GM10266 (cell line): ENCODE measurements at regions not wholly inside any gene's neighbourhood (a gene's known extent, or its start where the extent isn't known, plus 50 kb on each side); places are given as distances from the start of the nearest gene placed in this dataset.

Experiments
- DNase-seq: peaks from one replicate; pipeline ENCODE4 v3.0.0; 2012; ENCODE audit errors: extremely low spot score
- TF ChIP-seq, protein P1 (sequence below): IDR thresholded peaks from 2 replicates; pipeline ENCODE4 v1.5.1; 2012; ENCODE audit warnings: mild to moderate bottlenecking, low read depth; ENCODE audit not compliant: control insufficient read depth, insufficient read depth; ENCODE audit errors: missing control alignments

DNA sequence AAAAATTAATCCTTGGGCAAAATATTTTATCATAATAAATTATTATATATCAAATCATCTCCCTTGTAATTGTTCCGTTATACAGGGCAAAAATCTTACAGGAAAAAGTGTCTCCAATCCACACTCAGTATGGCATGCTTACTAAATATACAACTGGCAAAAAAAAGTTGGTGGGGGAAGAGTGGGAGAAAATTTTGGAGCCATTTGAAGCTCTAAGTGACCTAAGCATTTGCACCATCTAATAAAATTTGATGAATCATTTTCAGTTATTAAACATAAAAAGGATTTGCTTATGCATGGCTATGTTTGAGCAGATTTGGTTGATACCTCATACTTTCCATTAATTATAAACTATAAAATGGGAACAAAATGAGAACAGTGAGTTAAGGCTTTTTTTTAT is 68.1 kb upstream of the FAM9C start:
- TF ChIP-seq, protein P1, sequence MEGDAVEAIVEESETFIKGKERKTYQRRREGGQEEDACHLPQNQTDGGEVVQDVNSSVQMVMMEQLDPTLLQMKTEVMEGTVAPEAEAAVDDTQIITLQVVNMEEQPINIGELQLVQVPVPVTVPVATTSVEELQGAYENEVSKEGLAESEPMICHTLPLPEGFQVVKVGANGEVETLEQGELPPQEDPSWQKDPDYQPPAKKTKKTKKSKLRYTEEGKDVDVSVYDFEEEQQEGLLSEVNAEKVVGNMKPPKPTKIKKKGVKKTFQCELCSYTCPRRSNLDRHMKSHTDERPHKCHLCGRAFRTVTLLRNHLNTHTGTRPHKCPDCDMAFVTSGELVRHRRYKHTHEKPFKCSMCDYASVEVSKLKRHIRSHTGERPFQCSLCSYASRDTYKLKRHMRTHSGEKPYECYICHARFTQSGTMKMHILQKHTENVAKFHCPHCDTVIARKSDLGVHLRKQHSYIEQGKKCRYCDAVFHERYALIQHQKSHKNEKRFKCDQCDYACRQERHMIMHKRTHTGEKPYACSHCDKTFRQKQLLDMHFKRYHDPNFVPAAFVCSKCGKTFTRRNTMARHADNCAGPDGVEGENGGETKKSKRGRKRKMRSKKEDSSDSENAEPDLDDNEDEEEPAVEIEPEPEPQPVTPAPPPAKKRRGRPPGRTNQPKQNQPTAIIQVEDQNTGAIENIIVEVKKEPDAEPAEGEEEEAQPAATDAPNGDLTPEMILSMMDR, result no peak
- no peak for DNase-seq

DNA sequence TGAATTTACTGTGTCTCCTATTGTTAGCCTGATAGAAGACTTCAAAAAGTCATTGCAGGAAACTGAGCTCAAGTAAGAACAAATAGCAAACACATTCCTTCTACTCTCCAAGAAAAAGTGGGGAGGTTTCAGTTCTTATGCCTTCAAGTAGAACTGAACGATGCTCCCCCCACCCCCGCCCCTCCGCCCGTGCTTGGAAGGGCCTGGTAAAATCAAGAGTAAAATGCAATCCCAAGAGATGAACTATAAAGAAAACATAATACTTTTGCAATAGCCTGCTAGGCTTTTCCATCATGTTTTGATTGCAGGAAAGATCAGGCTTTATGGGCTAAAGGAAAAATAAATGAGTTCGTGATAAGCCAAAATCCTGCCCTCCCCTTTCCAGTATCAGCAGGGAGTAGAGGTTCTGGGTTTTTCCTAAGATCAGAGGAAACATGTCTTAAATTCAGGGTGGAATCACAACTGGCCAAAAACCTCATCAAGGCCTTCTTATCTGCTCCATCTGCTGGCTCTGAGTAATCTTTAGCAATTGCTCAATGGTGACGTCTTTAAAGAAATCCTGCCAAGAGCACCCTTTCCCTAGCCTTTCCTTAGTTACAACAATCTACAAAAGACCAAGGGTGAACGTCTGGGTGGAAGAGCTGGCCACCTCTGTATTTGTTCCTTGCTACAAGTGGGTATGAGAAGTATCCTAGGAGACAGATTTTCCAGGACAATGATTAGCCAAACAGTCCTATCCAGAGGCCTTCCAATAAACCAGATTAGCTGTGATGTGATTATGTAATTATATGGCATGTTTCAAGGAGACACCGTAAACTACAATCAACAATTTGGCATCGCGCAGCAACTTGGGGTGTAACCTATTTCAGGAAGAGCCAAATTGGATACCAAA is 66.3 kb upstream of the FAM9C start:
- TF ChIP-seq, protein P1, result no peak
- DNase-seq, result no peak

DNA sequence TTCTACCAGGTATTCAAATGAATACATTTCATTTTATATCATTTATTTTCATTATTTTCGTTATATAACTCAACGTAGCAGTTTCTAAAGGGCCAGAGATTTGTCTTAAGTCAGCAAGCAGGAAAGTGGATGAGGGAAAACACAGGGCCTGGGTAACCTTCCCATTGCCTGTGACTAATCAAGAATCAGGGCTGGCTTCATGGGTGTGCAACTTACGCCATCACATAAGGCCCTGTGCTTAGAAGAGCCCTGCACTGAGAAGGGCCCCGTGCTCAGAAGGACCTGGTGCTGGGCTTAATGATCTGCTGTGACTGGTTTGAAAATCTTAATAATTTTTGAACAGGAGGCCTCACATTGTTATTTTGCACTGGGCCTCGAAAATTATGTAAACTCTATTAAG is 65.4 kb upstream of the FAM9C start:
- no peak for DNase-seq
- TF ChIP-seq, protein P1, result no peak

DNA sequence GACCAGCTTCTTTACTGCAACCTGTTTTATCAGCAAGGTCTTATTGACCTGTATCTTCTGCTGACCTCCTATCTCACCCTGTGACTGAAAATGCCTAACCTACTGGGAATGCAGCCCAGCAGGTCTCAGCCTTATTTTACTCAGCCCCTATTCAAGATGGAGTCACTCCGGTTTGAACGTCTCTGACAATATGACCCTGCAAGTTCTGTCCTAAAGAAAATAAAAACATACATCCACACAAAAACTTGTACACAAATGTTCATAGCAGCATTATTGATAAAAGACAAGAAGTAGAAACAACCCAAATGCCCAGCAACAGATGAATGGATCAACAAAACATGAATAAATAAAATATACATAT is 59.5 kb upstream of the FAM9C start:
- no peak for DNase-seq
- TF ChIP-seq, protein P1, result no peak

DNA sequence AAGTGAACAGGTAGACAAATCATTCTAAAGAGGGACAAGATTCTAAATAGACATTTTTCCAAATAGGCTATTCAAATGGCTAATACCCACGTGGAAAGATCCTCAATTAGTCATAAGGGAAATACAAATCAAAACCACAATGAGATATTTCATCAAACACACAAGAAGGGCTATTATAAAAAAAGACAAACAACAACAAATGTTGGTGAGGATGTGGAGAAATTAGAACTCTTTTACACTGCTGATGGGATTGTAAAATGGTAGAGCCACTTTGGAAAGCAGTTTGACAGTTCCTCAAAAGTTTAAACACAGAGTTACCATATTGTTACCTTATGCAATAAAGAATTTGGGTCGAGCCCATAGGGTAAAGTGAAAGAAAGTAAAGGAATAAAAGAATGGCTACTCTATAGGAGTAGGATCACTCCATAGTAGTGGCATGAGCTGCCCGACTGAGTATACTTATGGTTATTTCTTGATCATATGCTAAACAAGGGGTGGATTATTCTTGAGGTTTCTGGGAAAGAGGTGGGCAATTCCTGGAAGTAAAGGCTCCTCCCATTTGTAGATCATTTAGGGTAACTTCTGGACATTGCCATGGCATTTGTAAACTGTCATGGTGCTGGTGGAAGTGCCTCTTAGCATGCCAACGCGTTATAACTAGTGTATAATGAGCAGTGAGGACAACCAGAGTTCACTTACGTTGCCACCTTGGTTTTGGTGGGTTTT is 58.9 kb upstream of the FAM9C start:
- TF ChIP-seq, protein P1, result no peak
- no peak for DNase-seq

DNA sequence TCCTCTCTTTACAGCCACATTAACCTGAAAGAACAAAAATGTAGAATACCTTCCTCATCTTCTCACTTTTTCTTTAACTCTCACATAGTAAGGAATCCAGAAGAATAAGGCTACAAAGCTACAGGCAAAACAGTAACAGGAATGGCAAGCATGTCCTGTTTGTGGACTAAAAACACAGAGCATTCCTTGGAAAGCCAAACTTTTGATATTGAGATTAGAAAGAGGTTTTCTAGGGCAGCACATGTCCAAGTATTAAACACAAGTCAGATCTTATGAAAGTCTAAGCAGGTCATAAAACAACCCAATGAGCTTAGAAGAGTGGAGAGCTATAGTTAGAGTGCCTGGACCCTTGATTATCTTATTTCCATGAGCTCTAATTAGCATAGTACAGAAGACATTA is 58.2 kb upstream of the FAM9C start:
- TF ChIP-seq, protein P1, result no peak
- no peak for DNase-seq

DNA sequence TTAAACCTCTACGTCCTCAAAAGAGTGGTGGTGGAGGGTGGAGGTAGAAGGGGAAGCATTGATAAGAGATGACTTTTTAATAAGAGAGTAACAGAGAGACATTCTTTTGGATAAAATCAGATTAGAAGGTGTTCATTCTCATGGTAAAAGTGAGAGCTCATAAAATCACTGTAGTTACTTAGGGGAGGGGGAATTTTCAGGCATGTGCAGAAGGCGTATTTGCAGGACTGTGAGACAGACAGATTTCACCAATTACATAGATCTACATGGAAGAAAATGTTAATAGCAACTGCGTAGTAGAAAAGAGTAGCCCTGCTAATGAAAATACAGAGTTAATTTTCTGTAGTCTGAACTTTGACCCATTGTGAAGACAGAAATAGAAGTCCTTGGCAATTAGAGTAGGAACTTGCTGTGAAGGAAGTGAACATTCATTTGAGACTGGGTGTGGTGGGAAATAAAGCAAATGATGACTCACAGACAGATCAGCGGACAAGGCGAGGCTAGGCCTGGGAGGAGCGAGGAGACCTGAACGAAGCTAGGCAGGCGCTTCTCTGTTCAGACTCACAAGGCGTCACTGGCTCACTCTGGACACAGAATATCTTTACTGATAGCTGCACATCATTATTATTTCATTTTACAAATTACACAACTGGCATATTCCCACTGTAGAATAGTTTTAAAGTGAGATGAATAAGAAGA is 57.2 kb upstream of the FAM9C start:
- no peak for DNase-seq
- TF ChIP-seq, protein P1, result no peak
